WTC11 (cell line): ENCODE measurements at regions not wholly inside any gene's neighbourhood (a gene's known extent, or its start where the extent isn't known, plus 50 kb on each side); places are given as distances from the start of the nearest gene placed in this dataset.

Experiments
- CBFB ChIP-seq: sonication (generic); formaldehyde crosslinking; IDR thresholded peaks from 2 replicates; pipeline ENCODE4 v1.8.1; 2022; ENCODE audit warnings: mild to moderate bottlenecking, low read depth, missing genetic modification reagents
- ETV6 ChIP-seq: sonication (generic); formaldehyde crosslinking; IDR thresholded peaks from 2 replicates; pipeline ENCODE4 v1.8.1; 2022; ENCODE audit warnings: mild to moderate bottlenecking, missing genetic modification reagents
- SOX15 ChIP-seq: fragments of 250-450 bp; sonication (Bioruptor Pico); IDR thresholded peaks from 2 replicates; pipeline ENCODE4 v1.9.0; 2021; ENCODE audit warnings: mild to moderate bottlenecking
- SP1 ChIP-seq: sonication (generic); formaldehyde crosslinking; conservative IDR thresholded peaks from 2 replicates; pipeline ENCODE4 v1.8.1; 2022; ENCODE audit warnings: missing genetic modification reagents
- TCF7 ChIP-seq: sonication (generic); formaldehyde crosslinking; IDR thresholded peaks from 2 replicates; pipeline ENCODE4 v1.8.0; 2022; ENCODE audit warnings: mild to moderate bottlenecking, low read depth, missing genetic modification reagents, moderate library complexity
- ZNF423 ChIP-seq: fragments of 250-450 bp; sonication (Bioruptor Pico); IDR thresholded peaks from 2 replicates; pipeline ENCODE4 v2.1.2; 2022; ENCODE audit warnings: mild to moderate bottlenecking, moderate library complexity
- TF ChIP-seq, protein P1 (sequence below): fragments of 200-600 bp; IDR thresholded peaks from 2 replicates; pipeline ENCODE4 v1.8.0; 2022; ENCODE audit warnings: antibody characterized with exemption
- TF ChIP-seq, protein P2 (sequence below): fragments of 250-450 bp; sonication (Bioruptor Pico); IDR thresholded peaks from 2 replicates; pipeline ENCODE4 v1.9.0; 2021; ENCODE audit warnings: mild to moderate bottlenecking
- TF ChIP-seq, protein P3 (sequence below): sonication (generic); formaldehyde crosslinking; conservative IDR thresholded peaks from 2 replicates; pipeline ENCODE4 v1.8.1; 2023; ENCODE audit warnings: mild to moderate bottlenecking, low read depth, missing genetic modification reagents, moderate library complexity

DNA sequence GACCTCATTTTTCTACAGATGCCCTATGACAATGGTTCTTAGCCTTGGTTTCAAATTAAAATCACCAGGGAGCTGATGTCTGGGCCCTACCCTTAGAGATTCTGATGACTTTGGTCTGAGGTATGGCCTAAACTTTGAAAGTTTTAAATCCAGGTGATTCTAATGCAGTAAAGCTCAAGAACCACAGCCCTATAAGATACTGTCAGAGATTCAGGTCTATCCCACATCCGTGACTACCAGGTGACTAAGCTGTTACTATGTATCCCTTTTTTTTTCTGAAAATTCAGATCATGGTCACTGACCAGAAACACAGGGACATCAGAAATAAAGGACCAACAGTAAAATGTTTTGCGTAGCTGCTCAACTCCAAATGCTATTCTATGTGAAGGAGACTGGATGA lies 148.8 kb upstream of the BMP4 start:
- TF ChIP-seq, protein P1, sequence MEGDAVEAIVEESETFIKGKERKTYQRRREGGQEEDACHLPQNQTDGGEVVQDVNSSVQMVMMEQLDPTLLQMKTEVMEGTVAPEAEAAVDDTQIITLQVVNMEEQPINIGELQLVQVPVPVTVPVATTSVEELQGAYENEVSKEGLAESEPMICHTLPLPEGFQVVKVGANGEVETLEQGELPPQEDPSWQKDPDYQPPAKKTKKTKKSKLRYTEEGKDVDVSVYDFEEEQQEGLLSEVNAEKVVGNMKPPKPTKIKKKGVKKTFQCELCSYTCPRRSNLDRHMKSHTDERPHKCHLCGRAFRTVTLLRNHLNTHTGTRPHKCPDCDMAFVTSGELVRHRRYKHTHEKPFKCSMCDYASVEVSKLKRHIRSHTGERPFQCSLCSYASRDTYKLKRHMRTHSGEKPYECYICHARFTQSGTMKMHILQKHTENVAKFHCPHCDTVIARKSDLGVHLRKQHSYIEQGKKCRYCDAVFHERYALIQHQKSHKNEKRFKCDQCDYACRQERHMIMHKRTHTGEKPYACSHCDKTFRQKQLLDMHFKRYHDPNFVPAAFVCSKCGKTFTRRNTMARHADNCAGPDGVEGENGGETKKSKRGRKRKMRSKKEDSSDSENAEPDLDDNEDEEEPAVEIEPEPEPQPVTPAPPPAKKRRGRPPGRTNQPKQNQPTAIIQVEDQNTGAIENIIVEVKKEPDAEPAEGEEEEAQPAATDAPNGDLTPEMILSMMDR = no peak
- TF ChIP-seq TCF7 (CRISPR knock-in tag) = no peak
- TF ChIP-seq SOX15 (CRISPR knock-in tag) = no peak
- no peak for TF ChIP-seq ZNF423
- TF ChIP-seq SP1 = no peak
- TF ChIP-seq, protein P2, sequence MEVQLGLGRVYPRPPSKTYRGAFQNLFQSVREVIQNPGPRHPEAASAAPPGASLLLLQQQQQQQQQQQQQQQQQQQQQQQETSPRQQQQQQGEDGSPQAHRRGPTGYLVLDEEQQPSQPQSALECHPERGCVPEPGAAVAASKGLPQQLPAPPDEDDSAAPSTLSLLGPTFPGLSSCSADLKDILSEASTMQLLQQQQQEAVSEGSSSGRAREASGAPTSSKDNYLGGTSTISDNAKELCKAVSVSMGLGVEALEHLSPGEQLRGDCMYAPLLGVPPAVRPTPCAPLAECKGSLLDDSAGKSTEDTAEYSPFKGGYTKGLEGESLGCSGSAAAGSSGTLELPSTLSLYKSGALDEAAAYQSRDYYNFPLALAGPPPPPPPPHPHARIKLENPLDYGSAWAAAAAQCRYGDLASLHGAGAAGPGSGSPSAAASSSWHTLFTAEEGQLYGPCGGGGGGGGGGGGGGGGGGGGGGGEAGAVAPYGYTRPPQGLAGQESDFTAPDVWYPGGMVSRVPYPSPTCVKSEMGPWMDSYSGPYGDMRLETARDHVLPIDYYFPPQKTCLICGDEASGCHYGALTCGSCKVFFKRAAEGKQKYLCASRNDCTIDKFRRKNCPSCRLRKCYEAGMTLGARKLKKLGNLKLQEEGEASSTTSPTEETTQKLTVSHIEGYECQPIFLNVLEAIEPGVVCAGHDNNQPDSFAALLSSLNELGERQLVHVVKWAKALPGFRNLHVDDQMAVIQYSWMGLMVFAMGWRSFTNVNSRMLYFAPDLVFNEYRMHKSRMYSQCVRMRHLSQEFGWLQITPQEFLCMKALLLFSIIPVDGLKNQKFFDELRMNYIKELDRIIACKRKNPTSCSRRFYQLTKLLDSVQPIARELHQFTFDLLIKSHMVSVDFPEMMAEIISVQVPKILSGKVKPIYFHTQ (CRISPR knock-in tag) = no peak
- no peak for TF ChIP-seq CBFB (CRISPR knock-in tag)
- TF ChIP-seq, protein P3, sequence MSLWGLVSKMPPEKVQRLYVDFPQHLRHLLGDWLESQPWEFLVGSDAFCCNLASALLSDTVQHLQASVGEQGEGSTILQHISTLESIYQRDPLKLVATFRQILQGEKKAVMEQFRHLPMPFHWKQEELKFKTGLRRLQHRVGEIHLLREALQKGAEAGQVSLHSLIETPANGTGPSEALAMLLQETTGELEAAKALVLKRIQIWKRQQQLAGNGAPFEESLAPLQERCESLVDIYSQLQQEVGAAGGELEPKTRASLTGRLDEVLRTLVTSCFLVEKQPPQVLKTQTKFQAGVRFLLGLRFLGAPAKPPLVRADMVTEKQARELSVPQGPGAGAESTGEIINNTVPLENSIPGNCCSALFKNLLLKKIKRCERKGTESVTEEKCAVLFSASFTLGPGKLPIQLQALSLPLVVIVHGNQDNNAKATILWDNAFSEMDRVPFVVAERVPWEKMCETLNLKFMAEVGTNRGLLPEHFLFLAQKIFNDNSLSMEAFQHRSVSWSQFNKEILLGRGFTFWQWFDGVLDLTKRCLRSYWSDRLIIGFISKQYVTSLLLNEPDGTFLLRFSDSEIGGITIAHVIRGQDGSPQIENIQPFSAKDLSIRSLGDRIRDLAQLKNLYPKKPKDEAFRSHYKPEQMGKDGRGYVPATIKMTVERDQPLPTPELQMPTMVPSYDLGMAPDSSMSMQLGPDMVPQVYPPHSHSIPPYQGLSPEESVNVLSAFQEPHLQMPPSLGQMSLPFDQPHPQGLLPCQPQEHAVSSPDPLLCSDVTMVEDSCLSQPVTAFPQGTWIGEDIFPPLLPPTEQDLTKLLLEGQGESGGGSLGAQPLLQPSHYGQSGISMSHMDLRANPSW (CRISPR knock-in tag) = no peak
- TF ChIP-seq ETV6 (CRISPR knock-in tag) = no peak
